ENCODE measurements at regions not wholly inside any gene's neighbourhood (a gene's known extent, or its start where the extent isn't known, plus 50 kb on each side); places are given as distances from the start of the nearest gene placed in this dataset.

- DNase-seq (ENCODE audit: low read depth in 2 of 2), result no peak
These were observed 534.5 kb downstream of the BNC2 start for GRCh38 chr9:16335788-16336580.

- DNase-seq (ENCODE audit: low read depth in 2 of 2), result no peak
These were observed 533.6 kb downstream of the BNC2 start for GRCh38 chr9:16336833-16337232.

DNA sequence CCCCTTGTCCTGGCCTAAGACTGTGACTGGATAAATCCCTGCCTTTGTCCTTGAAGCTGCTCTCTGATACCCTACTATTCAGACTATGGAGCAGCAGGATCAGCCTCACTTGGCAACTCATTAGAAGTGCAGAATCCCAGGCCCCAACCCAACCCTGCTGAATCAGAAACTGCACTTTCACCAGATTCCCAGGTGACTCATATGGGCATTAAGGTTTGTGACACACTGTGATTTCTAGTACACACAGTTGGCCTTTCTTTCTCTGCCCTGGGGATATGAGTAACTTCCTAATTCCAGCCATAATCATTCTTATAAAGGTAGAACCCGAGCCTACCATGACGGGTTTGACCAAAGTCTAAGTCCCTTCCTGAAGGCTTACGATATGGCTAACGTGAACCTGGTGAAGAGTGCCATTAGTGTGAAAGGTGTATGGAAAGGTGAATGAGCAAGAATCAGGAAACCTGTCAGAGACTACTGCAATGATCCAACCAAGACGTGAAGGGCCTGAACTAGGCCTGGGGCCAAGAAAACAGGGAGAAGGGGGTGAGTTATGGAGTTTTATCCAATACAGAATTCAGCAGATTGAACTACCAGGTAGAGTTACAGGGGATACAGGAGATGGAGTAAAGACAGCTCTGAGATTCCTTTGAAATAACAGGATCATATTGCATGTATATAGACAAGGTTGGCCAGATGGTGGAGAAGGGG, 533.0 kb downstream of the BNC2 start:
- no peak for DNase-seq (ENCODE audit: low read depth in 2 of 2)

- DNase-seq (ENCODE audit: low read depth in 2 of 2), result no peak
These were observed 529.3 kb downstream of the BNC2 start for GRCh38 chr9:16341177-16341576.

DNA sequence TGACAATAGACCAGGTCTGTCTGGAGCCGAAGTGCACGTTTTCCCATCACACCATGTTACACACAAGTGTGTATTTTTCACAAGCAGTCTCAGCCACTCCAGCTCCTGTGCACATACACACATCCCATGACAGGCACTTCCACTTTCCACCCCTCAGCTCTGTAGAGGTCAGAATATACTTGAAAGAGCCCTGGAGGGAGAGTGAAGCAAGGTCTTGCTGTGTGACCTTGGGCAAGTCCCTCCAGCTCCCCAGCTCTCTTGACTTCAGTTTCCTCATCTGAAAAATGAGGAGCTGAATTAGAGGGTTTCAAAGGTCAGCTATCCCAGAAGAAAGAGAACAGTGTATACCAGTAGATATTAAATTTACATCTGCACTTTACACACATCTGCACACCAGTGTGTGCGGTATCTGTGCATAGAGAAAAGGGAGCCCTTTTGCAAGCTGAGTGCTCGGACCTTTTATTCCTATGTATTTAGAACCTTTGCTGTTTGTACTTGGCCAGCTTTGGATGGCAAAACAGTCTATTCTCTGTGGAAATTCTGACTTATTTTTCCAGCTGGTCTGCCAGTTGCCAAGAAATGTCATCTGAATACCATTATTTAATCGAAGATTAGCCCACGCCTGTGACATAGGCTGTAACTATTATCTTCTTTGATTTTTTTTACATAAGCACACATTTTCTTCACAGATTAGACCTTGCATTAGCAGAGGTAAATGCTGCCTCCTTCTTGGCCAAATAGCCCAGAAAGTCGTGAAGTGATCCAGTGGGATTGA, 528.0 kb downstream of the BNC2 start:
- DNase-seq (ENCODE audit: low read depth in 2 of 2), result no peak

DNA sequence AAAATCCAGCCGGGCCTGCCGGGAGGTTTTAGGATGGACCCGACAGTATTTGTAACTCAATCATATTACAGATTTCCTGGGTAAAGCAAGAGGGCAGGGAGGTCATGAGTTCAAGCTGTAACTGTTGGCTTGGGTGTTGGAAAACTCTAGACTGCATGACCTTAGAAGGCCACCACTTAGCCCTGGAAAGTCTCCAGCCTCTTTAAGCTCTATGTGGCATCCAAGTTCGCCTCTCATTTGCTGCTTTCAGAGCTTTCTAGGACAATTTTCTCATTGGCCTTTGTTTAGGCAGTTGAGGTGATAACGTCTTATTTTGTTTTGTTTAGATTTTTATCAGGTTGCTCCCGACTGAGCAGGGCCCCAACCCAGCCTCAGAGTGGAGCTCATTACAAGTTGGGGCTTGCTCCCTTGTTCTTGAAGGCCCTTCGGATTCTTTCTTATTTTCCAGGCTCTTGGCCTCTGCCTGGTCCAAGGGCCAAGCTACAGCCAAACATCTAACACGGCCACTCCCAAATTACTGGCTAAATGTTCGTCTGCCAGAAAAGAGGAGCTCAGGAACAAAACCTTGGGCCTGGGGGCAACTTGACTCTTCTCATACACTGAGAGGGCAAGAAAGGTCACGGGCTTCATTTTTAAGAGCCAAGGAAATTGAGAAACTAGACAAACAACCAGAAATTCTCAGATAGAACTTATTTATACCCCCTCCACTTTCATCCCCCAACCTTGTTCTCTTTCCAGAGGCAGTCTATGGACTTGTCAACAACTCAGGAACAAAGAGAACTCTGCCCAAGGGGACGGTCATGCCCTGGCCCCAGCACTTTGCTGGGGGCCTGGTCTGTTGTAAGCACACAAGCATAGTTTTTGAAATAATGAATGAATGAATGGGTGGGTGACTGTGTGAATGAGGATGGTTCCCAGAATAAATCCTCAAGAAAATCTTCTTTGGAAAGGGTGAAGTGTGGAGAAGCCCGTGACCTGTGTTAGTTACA, 526.9 kb downstream of the BNC2 start:
- no peak for DNase-seq (ENCODE audit: low read depth in 2 of 2)

- no peak for DNase-seq (ENCODE audit: low read depth in 2 of 2)
These were observed 526.1 kb downstream of the BNC2 start for GRCh38 chr9:16344343-16344742.

DNA sequence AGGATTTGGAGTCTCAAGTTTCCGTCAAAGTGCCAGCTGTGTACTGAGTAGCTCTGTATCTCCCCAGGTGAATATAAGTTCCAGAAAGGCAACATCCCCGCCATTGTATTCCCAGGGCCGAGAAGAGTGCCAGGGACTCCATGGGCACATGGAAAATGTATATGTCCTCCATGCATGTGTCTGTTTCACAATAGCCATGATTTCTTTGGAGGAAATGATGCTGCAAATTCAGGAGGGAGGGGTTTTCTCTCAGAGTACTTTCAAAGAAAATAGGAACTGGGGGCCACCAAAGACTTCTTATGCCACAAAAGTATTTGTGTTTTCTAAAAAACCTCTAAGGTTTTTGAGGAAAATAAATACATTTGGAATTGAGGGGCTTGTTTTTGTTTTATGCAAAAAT, 524.6 kb downstream of the BNC2 start:
- no peak for DNase-seq (ENCODE audit: low read depth in 2 of 2)

GRCh38 chr9:16347886-16348285, 522.6 kb downstream of the BNC2 start:
- DNase-seq (ENCODE audit: low read depth in 2 of 2), result no peak

GRCh38 chr9:16348531-16348930, 521.9 kb downstream of the BNC2 start:
- no peak for DNase-seq (ENCODE audit: low read depth in 2 of 2)

DNA sequence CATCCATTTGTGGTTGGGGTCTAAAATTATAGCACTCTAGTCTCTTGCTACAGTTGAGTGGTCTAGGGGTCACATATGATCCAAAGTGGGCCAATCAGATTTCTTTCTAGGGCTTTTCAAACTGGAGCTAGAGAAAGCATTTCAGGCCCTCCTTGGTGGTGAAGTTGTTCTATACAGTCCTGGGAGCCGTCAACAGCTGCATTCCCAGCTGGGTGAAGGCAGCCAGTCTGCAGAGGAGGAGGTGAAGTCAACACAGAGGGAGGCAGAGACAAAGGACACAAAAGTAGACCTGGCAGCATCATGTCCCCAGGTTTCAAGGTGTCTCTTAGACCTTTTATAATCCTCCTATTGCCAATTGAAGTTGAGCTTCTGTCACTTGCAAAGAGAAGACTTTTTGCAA, 518.2 kb downstream of the BNC2 start:
- no peak for DNase-seq (ENCODE audit: low read depth in 2 of 2)

DNA sequence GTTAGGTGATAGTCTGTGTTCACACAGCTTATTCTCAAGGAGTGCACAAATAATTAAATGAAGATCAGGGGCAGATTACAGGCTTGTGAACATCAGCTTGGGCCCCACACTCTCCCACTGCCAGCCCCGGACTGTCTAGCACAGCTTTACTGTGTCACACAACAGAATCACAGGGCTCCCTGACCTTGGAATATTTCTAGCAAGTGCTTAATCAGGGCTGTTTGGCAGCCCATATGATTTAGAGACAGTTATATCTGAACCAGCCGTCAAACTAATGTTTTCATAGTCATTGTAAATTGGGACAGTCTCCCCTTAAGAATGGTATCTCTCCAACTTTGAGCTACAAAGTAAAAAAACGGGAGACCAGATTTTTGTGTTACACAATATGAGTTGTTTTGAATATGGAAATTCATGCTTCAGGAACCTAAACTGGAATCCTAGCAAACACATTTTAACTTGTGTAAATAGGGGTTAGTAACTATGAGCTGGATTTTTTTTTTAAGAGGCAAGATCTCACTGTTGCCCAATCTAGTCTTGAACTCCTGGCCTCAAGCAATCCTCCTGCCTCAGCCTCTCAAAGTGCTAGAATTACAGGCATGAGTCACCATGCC, 517.6 kb downstream of the BNC2 start:
- no peak for DNase-seq (ENCODE audit: low read depth in 2 of 2)

DNA sequence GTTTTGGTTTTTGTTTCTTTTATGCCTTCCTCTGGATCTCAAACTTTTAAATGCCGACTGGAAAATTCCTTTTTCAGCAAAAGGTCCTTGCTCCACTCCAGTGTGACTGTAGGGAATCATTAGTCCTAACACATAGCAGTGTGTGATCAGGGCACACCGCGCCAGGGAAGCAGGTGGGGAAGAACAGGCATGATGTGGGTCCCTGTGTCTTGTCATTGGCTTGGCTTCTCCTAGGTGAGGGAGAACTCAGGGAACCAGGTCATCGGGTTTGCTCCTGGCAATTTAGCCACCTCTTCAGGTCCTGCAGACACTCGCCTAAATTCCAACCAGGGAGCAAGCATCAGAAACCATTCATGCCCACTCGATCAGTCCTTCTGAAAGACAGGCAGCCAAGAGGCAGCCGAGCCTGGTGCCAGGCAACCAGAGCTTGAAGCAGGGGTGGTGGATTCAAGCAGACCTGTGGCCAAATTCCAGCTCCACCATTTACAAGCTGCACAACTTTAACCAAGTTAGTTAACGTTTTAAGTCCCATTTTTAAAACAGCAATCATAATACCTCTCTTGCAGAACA, 514.2 kb downstream of the BNC2 start:
- no peak for DNase-seq (ENCODE audit: low read depth in 2 of 2)

DNA sequence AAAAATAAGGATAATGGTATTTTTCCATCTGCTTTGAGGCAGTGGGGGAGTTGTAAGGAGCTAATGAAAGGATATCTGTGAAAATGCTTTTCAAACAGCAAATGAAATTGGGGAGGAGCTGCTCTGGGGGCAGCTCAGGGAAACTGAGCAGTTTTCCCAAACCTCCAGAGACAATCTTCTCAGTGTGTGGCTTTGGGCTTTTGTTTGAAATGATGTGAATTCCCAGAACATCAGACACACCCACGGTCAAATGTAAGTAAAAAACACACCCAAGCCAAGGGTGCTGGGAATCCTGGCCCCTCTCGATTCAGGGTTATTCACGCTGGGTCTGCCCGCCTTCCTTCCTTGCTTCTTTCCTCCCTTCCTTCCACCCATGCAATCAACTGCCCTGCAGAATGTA, 512.6 kb downstream of the BNC2 start:
- DNase-seq (ENCODE audit: low read depth in 2 of 2), result no peak

GRCh38 chr9:16358751-16359150, 511.7 kb downstream of the BNC2 start:
- no peak for DNase-seq (ENCODE audit: low read depth in 2 of 2)
